Nephron progenitor cell (in vitro differentiated cells): ENCODE measurements at regions not wholly inside any gene's neighbourhood (a gene's known extent, or its start where the extent isn't known, plus 50 kb on each side); places are given as distances from the start of the nearest gene placed in this dataset.

ENCODE experiments used
- DNase-seq: peaks from one replicate; pipeline ENCODE4 v3.0.0; 2021
- H3K27ac Mint-ChIP-seq: 2 replicates; pipeline ENCODE4 v1.8.0; 2021; ENCODE audit warnings: mild to moderate bottlenecking, moderate library complexity, mixed read lengths
- H3K27me3 Mint-ChIP-seq: 2 replicates; pipeline ENCODE4 v1.8.0; 2021; ENCODE audit warnings: mild to moderate bottlenecking, low read depth, mixed read lengths; ENCODE audit not compliant: poor library complexity
- H3K36me3 Mint-ChIP-seq: 2 replicates; pipeline ENCODE4 v1.8.0; 2021; ENCODE audit warnings: low read depth, mixed read lengths
- H3K4me1 Mint-ChIP-seq: 2 replicates; pipeline ENCODE4 v1.8.0; 2021; ENCODE audit warnings: mixed read lengths
- H3K4me3 Mint-ChIP-seq: 2 replicates; pipeline ENCODE4 v1.8.0; 2021; ENCODE audit warnings: mild to moderate bottlenecking, moderate library complexity, mixed read lengths
- H3K9me3 Mint-ChIP-seq: 2 replicates; pipeline ENCODE4 v1.8.0; 2021; ENCODE audit warnings: mild to moderate bottlenecking, moderate library complexity, mixed read lengths
- TF ChIP-seq, protein P1 (sequence below): fragments of 200-600 bp; sonication (generic); IDR thresholded peaks from 2 replicates; pipeline ENCODE4 v1.5.0; 2021; ENCODE audit warnings: antibody characterized with exemption

GRCh38 chr9:32293091-32293490, 91.4 kb upstream of the ACO1 start:
- DNase-seq, result no peak
- Mint-ChIP-seq H3K27ac (no peak overlapping the region), H3K36me3 (no peaks in the 10 kb centered on the region), H3K4me3 (no peak overlapping the region), H3K27me3 (peaks cover 4% of the 10 kb centered on the region), H3K9me3 (peaks cover 7% of the 10 kb centered on the region), H3K4me1 (no peaks in the 10 kb centered on the region)
- TF ChIP-seq, protein P1, sequence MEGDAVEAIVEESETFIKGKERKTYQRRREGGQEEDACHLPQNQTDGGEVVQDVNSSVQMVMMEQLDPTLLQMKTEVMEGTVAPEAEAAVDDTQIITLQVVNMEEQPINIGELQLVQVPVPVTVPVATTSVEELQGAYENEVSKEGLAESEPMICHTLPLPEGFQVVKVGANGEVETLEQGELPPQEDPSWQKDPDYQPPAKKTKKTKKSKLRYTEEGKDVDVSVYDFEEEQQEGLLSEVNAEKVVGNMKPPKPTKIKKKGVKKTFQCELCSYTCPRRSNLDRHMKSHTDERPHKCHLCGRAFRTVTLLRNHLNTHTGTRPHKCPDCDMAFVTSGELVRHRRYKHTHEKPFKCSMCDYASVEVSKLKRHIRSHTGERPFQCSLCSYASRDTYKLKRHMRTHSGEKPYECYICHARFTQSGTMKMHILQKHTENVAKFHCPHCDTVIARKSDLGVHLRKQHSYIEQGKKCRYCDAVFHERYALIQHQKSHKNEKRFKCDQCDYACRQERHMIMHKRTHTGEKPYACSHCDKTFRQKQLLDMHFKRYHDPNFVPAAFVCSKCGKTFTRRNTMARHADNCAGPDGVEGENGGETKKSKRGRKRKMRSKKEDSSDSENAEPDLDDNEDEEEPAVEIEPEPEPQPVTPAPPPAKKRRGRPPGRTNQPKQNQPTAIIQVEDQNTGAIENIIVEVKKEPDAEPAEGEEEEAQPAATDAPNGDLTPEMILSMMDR, result no peak

DNA sequence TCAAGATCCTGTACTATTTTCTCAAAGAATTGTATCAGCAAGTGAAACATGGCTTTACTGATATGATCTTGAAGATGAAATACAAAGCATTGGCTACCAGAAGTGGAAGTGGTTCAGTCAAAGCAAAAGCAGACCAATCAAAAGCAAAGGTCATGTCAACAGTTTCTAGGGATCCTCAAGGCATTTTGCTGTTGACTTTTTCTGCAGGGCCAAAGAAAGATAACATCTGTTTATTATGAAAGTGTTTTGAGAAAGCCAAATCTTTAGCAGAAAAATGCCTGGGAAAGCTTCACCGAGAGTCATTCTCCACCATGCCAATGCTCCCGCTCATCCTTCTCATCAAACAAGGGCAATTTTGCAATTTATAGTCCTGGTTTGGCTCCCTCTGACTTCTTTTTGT, 90.3 kb upstream of the ACO1 start:
- Mint-ChIP-seq H3K27me3 (peaks cover 4% of the 10 kb centered on the region), H3K27ac (no peak overlapping the region), H3K4me1 (no peaks in the 10 kb centered on the region), H3K9me3 (peaks cover 7% of the 10 kb centered on the region), H3K36me3 (no peaks in the 10 kb centered on the region), H3K4me3 (no peak overlapping the region)
- TF ChIP-seq, protein P1, result no peak
- no peak for DNase-seq

DNA sequence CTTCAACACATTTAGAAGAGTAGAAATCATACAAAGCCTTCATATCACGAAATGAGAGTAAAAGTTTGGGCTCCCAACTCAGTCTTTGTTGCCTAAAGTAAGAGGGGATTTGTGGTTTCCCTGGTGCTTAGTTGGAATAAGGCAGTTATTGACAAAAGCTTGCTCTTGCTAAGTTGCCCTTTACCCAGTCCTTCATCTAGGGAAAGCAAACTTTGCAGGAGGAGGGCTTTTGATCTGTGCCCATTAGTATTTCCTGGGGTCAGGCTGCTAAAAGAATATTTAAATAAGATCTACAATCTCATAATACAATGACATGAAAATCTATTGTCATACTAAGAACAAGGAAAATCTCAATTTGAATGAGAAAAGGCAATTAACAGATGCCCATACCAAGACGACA, 84.1 kb upstream of the ACO1 start:
- H3K36me3 Mint-ChIP-seq, result no peaks in the 10 kb centered on the region
- no peaks in the 10 kb centered on the region for H3K4me1 Mint-ChIP-seq
- DNase-seq, result no peak
- no peak overlapping the region for H3K27ac Mint-ChIP-seq
- no peak overlapping the region for H3K4me3 Mint-ChIP-seq
- no peaks in the 10 kb centered on the region for H3K9me3 Mint-ChIP-seq
- peaks cover 7% of the 10 kb centered on the region for H3K27me3 Mint-ChIP-seq
- TF ChIP-seq, protein P1, result no peak

GRCh38 chr9:32304495-32304894, 79.9 kb upstream of the ACO1 start:
- TF ChIP-seq, protein P1, result no peak
- peaks cover 19% of the 10 kb centered on the region for H3K9me3 Mint-ChIP-seq
- no peak overlapping the region for H3K4me3 Mint-ChIP-seq
- DNase-seq, result no peak
- peaks cover 4% of the 10 kb centered on the region for H3K36me3 Mint-ChIP-seq
- H3K27ac Mint-ChIP-seq, result no peak overlapping the region
- no peaks in the 10 kb centered on the region for H3K4me1 Mint-ChIP-seq
- H3K27me3 Mint-ChIP-seq, result peaks cover 3% of the 10 kb centered on the region

DNA sequence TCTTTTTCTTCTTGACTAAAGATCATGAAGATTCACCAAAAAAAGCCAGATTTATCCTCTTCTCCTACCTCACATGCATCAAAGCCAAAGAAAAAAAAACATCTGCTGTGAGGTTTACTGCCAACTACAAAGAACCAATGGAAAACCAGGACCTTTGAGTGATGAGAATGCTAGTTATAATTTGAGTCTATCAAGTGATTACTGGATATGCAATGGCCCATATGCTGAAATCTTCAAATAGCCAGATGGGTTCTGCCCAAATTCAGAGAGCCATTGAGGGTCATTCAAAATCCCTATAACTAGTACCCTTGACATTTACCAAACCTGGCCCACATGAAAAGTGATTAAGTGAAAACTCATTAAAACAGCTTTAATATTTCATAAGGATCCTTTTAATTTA, 78.4 kb upstream of the ACO1 start:
- no peak overlapping the region for H3K4me3 Mint-ChIP-seq
- no peak overlapping the region for H3K27ac Mint-ChIP-seq
- peaks cover 4% of the 10 kb centered on the region for H3K36me3 Mint-ChIP-seq
- TF ChIP-seq, protein P1, result no peak
- no peaks in the 10 kb centered on the region for H3K4me1 Mint-ChIP-seq
- H3K27me3 Mint-ChIP-seq, result peaks cover 3% of the 10 kb centered on the region
- peaks cover 19% of the 10 kb centered on the region for H3K9me3 Mint-ChIP-seq
- DNase-seq, result no peak

- no peaks in the 10 kb centered on the region for H3K27me3 Mint-ChIP-seq
- no peaks in the 10 kb centered on the region for H3K36me3 Mint-ChIP-seq
- DNase-seq, result no peak
- no peak overlapping the region for H3K4me3 Mint-ChIP-seq
- TF ChIP-seq, protein P1, result no peak
- no peaks in the 10 kb centered on the region for H3K4me1 Mint-ChIP-seq
- peaks cover 10% of the 10 kb centered on the region for H3K9me3 Mint-ChIP-seq
- H3K27ac Mint-ChIP-seq, result no peak overlapping the region
Observed at GRCh38 chr9:32319312-32319929, 65.0 kb upstream of the ACO1 start.
